ENCODE measurements at regions not wholly inside any gene's neighbourhood (a gene's known extent, or its start where the extent isn't known, plus 50 kb on each side); places are given as distances from the start of the nearest gene placed in this dataset.

- TF ChIP-seq CTCF (IDR thresholded peaks at IDR 0.05; ENCODE audit: low read depth, low read length, poor library complexity, severe bottlenecking) (no peak), EZH2phosphoT487 (IDR thresholded peaks at IDR 0.05; ENCODE audit: borderline replicate concordance, low read length) (no peak)
Observed at GRCh38 chr6:26197636-26197932, 110.4 kb downstream of the HFE start.
